ENCODE measurements at regions not wholly inside any gene's neighbourhood (a gene's known extent, or its start where the extent isn't known, plus 50 kb on each side); places are given as distances from the start of the nearest gene placed in this dataset.

- DNase-seq (ENCODE audit: extremely low spot score): no peak
- no peaks in the 10 kb centered on the region for H3K4me1 ChIP-seq (ENCODE audit: insufficient read depth)
- no peak overlapping the region for H3K27ac ChIP-seq (ENCODE audit: low read depth)
- WGBS: 69% methylated on average over 2 of the region's 2 CpGs
- H3K4me3 ChIP-seq (ENCODE audit: low read depth, low read length): no peak overlapping the region
- H3K36me3 ChIP-seq (ENCODE audit: insufficient read depth): no peaks in the 10 kb centered on the region
Measured at GRCh38 chr15:69888406-69888805, 209.3 kb downstream of the TLE3 start.

GRCh38 chr15:69891070-69891536 is 206.6 kb downstream of the TLE3 start:
- Histone ChIP-seq H3K27ac (ENCODE audit: low read depth) (no peak overlapping the region), H3K4me1 (ENCODE audit: insufficient read depth) (no peaks in the 10 kb centered on the region), H3K36me3 (ENCODE audit: insufficient read depth) (no peaks in the 10 kb centered on the region), H3K4me3 (ENCODE audit: low read depth, low read length) (no peak overlapping the region)
- DNase-seq (ENCODE audit: extremely low spot score): no peak
- WGBS: 80% methylated on average over 5 of the region's 5 CpGs

- Histone ChIP-seq H3K27ac (ENCODE audit: low read depth) (no peak overlapping the region), H3K36me3 (ENCODE audit: insufficient read depth) (no peaks in the 10 kb centered on the region), H3K4me1 (ENCODE audit: insufficient read depth) (no peaks in the 10 kb centered on the region), H3K4me3 (ENCODE audit: low read depth, low read length) (no peak overlapping the region)
- DNase-seq (ENCODE audit: extremely low spot score): no peak
- 77% methylated on average over 7 of the region's 7 CpGs for WGBS
Measured at GRCh38 chr15:69891606-69892005, 206.1 kb downstream of the TLE3 start.

GRCh38 chr15:69892351-69892750 is 205.4 kb downstream of the TLE3 start:
- Histone ChIP-seq H3K4me3 (ENCODE audit: low read depth, low read length) (no peak overlapping the region), H3K4me1 (ENCODE audit: insufficient read depth) (no peaks in the 10 kb centered on the region), H3K27ac (ENCODE audit: low read depth) (no peak overlapping the region), H3K36me3 (ENCODE audit: insufficient read depth) (no peaks in the 10 kb centered on the region)
- no peak for DNase-seq (ENCODE audit: extremely low spot score)
- 74% methylated on average over 4 of the region's 4 CpGs for WGBS

- Histone ChIP-seq H3K4me3 (ENCODE audit: low read depth, low read length) (no peak overlapping the region), H3K4me1 (ENCODE audit: insufficient read depth) (no peaks in the 10 kb centered on the region), H3K36me3 (ENCODE audit: insufficient read depth) (no peaks in the 10 kb centered on the region), H3K27ac (ENCODE audit: low read depth) (no peak overlapping the region)
- no peak for DNase-seq (ENCODE audit: extremely low spot score)
- 62% methylated on average over 2 of the region's 2 CpGs for WGBS
Measured at GRCh38 chr15:69893086-69893485, 204.6 kb downstream of the TLE3 start.

- H3K27ac ChIP-seq (ENCODE audit: low read depth): no peak overlapping the region
- DNase-seq (ENCODE audit: extremely low spot score): no peak
- no peak overlapping the region for H3K4me3 ChIP-seq (ENCODE audit: low read depth, low read length)
- H3K4me1 ChIP-seq (ENCODE audit: insufficient read depth): no peaks in the 10 kb centered on the region
- 29% methylated on average over 2 of the region's 2 CpGs for WGBS
- H3K36me3 ChIP-seq (ENCODE audit: insufficient read depth): no peaks in the 10 kb centered on the region
Measured at GRCh38 chr15:69893863-69894262, 203.9 kb downstream of the TLE3 start.

GRCh38 chr15:69895202-69895601 is 202.5 kb downstream of the TLE3 start:
- DNase-seq (ENCODE audit: extremely low spot score): no peak
- no peaks in the 10 kb centered on the region for H3K4me1 ChIP-seq (ENCODE audit: insufficient read depth)
- 64% methylated on average over 2 of the region's 2 CpGs for WGBS
- no peak overlapping the region for H3K27ac ChIP-seq (ENCODE audit: low read depth)
- no peak overlapping the region for H3K4me3 ChIP-seq (ENCODE audit: low read depth, low read length)
- H3K36me3 ChIP-seq (ENCODE audit: insufficient read depth): no peaks in the 10 kb centered on the region

GRCh38 chr15:69896606-69897005 is 201.1 kb downstream of the TLE3 start:
- H3K36me3 ChIP-seq (ENCODE audit: insufficient read depth): no peaks in the 10 kb centered on the region
- DNase-seq (ENCODE audit: extremely low spot score): no peak
- no peaks in the 10 kb centered on the region for H3K4me1 ChIP-seq (ENCODE audit: insufficient read depth)
- no peak overlapping the region for H3K27ac ChIP-seq (ENCODE audit: low read depth)
- H3K4me3 ChIP-seq (ENCODE audit: low read depth, low read length): no peak overlapping the region

GRCh38 chr15:69897061-69897460 is 200.7 kb downstream of the TLE3 start:
- no peaks in the 10 kb centered on the region for H3K4me1 ChIP-seq (ENCODE audit: insufficient read depth)
- no peak overlapping the region for H3K27ac ChIP-seq (ENCODE audit: low read depth)
- DNase-seq (ENCODE audit: extremely low spot score): no peak
- H3K36me3 ChIP-seq (ENCODE audit: insufficient read depth): no peaks in the 10 kb centered on the region
- no peak overlapping the region for H3K4me3 ChIP-seq (ENCODE audit: low read depth, low read length)
- WGBS: 75% methylated on average over 4 of the region's 4 CpGs

GRCh38 chr15:69897471-69898237 is 200.1 kb downstream of the TLE3 start:
- H3K36me3 ChIP-seq (ENCODE audit: insufficient read depth): no peaks in the 10 kb centered on the region
- DNase-seq (ENCODE audit: extremely low spot score): no peak
- no peak overlapping the region for H3K4me3 ChIP-seq (ENCODE audit: low read depth, low read length)
- 68% methylated on average over 9 of the region's 9 CpGs for WGBS
- H3K4me1 ChIP-seq (ENCODE audit: insufficient read depth): no peaks in the 10 kb centered on the region
- H3K27ac ChIP-seq (ENCODE audit: low read depth): no peak overlapping the region

- Histone ChIP-seq H3K4me3 (ENCODE audit: low read depth, low read length) (no peak overlapping the region), H3K27ac (ENCODE audit: low read depth) (no peak overlapping the region), H3K4me1 (ENCODE audit: insufficient read depth) (no peaks in the 10 kb centered on the region), H3K36me3 (ENCODE audit: insufficient read depth) (no peaks in the 10 kb centered on the region)
- no peak for DNase-seq (ENCODE audit: extremely low spot score)
- 83% methylated on average over 2 of the region's 2 CpGs for WGBS
Measured at GRCh38 chr15:69898243-69898642, 199.5 kb downstream of the TLE3 start.

- no peak overlapping the region for H3K27ac ChIP-seq (ENCODE audit: low read depth)
- no peaks in the 10 kb centered on the region for H3K4me1 ChIP-seq (ENCODE audit: insufficient read depth)
- no peak overlapping the region for H3K4me3 ChIP-seq (ENCODE audit: low read depth, low read length)
- WGBS: 84% methylated on average over 7 of the region's 7 CpGs
- no peak for DNase-seq (ENCODE audit: extremely low spot score)
- no peaks in the 10 kb centered on the region for H3K36me3 ChIP-seq (ENCODE audit: insufficient read depth)
Measured at GRCh38 chr15:69902414-69903062, 195.2 kb downstream of the TLE3 start.

- H3K36me3 ChIP-seq (ENCODE audit: insufficient read depth): no peaks in the 10 kb centered on the region
- 63% methylated on average over 11 of the region's 11 CpGs for WGBS
- no peak overlapping the region for H3K4me3 ChIP-seq (ENCODE audit: low read depth, low read length)
- H3K4me1 ChIP-seq (ENCODE audit: insufficient read depth): no peaks in the 10 kb centered on the region
- no peak for DNase-seq (ENCODE audit: extremely low spot score)
- H3K27ac ChIP-seq (ENCODE audit: low read depth): no peak overlapping the region
Measured at GRCh38 chr15:69903470-69904469, 193.9 kb downstream of the TLE3 start.

Data from urinary bladder (tissue), 3 donors.